CD4-positive, alpha-beta T cell treated with Interleukin-15 for 1 hour (primary cell): ENCODE measurements at regions not wholly inside any gene's neighbourhood (a gene's known extent, or its start where the extent isn't known, plus 50 kb on each side); places are given as distances from the start of the nearest gene placed in this dataset.
A peak's percentile ranks its signal among the peaks of the same experiment; 100 is the strongest.

Experiments used
- DNase-seq: peaks from one replicate; pipeline ENCODE4 v3.0.0-alpha.2; 2020

- no peak for DNase-seq
Observed at GRCh38 chr15:88707771-88708654, 69.2 kb downstream of the ISG20 start.

GRCh38 chr15:88708655-88709054 lies 69.8 kb downstream of the ISG20 start:
- peak; percentile 23 for DNase-seq

- DNase-seq = no peak
Observed at GRCh38 chr15:88710027-88710715, 71.4 kb downstream of the ISG20 start.

- no peak for DNase-seq
Observed at GRCh38 chr15:88711806-88712205, 73.0 kb downstream of the ISG20 start.

- no peak for DNase-seq
Observed at GRCh38 chr15:88714782-88715372, 76.1 kb downstream of the ISG20 start.

GRCh38 chr15:88716543-88717381 lies 77.9 kb downstream of the ISG20 start:
- no peak for DNase-seq

- DNase-seq = no peak
Observed at GRCh38 chr15:88717382-88718031, 78.7 kb downstream of the ISG20 start.

- DNase-seq = no peak
Observed at GRCh38 chr15:88718731-88719130, 79.9 kb downstream of the ISG20 start.

GRCh38 chr15:88719654-88720053 lies 80.8 kb downstream of the ISG20 start:
- no peak for DNase-seq

- no peak for DNase-seq
Observed at GRCh38 chr15:88725305-88726210, 77.7 kb upstream of the ACAN start.

GRCh38 chr15:88727439-88727838 lies 75.8 kb upstream of the ACAN start:
- no peak for DNase-seq

GRCh38 chr15:88729581-88729980 lies 73.7 kb upstream of the ACAN start:
- no peak for DNase-seq

- DNase-seq = no peak
Observed at GRCh38 chr15:88730751-88731150, 72.5 kb upstream of the ACAN start.

- DNase-seq = no peak
Observed at GRCh38 chr15:88735212-88735611, 68.0 kb upstream of the ACAN start.

- DNase-seq = no peak
Observed at GRCh38 chr15:88736204-88736603, 67.0 kb upstream of the ACAN start.

GRCh38 chr15:88738796-88739195 lies 64.4 kb upstream of the ACAN start:
- DNase-seq = no peak

- no peak for DNase-seq
Observed at GRCh38 chr15:88739541-88739940, 63.7 kb upstream of the ACAN start.

- DNase-seq = no peak
Observed at GRCh38 chr15:88740356-88740755, 62.9 kb upstream of the ACAN start.

- DNase-seq = no peak
Observed at GRCh38 chr15:88741046-88741445, 62.2 kb upstream of the ACAN start.

GRCh38 chr15:88741671-88742070 lies 61.6 kb upstream of the ACAN start:
- DNase-seq = no peak

- DNase-seq = no peak
Observed at GRCh38 chr15:88742161-88742560, 61.1 kb upstream of the ACAN start.
